ENCODE measurements at regions not wholly inside any gene's neighbourhood (a gene's known extent, or its start where the extent isn't known, plus 50 kb on each side); places are given as distances from the start of the nearest gene placed in this dataset.
"Not testable (repeated sequence)": the region's sequence is repeated elsewhere in the genome, so short reads cannot be mapped to it uniquely, and the experiment has no call there.

DNA sequence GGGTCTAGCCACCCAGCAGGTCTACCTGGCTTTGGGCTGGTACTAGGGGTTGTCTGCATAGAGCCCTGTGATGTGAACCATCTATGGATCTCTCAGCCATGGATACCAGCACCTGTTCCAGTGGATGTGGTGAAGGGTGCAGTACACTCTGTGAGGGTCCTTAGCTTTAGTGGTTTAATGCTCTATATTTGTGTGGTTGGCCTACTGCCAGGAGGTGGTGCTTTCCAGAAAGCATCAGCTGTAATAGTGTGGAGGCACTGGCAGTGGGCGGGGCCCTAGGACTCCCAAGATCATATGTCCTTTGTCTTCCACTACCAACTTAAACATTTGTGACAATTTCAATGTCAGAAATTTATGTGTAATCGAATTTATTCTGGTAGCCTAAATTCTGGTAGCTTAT, 1065.1 kb downstream of the RPIA start:
- DNase-seq, H3K27ac Mint-ChIP-seq, CTCF ChIA-PET, H3K27me3 Mint-ChIP-seq, H3K4me3 Mint-ChIP-seq, H3K36me3 Mint-ChIP-seq, H3K4me1 Mint-ChIP-seq: not testable (repeated sequence)
- peaks cover 29% of the 10 kb centered on the region for H3K9me3 Mint-ChIP-seq

DNA sequence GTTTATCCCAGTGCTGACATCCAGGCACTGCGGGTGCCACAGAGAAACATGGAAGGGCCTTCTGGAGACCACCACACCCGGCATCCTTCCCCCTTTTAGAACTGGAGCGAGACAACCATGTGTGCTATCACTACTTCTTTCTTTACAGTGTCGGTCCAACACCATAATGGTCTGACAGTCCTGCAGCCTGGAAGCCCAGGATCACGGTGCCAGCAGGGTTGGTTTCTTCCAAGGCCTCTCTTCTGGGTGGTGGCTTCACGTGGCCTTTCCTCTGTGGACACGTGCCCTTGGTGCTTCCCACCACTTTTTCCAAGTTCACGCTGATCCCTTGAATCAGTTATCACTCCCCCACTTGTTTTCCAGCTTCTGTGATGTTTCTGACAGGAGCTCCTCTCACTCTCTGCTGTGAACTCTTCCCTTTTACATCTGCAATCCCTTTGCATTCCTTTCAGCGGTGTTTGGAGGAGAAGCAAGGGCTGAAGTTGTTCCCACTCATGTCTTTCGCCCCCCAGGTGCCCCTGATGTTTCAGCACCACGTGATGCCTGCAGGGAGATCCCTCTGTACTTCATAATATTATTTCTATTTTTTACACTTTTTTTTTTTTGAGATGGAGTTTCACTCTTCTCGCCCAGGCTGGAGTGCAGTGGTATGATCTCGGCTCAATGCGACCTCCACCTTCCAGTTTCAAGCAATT, 1067.0 kb downstream of the RPIA start:
- H3K4me3 Mint-ChIP-seq, CTCF ChIA-PET, DNase-seq, H3K27ac Mint-ChIP-seq, H3K4me1 Mint-ChIP-seq, H3K36me3 Mint-ChIP-seq, H3K27me3 Mint-ChIP-seq: not testable (repeated sequence)
- peaks cover 37% of the 10 kb centered on the region for H3K9me3 Mint-ChIP-seq

DNA sequence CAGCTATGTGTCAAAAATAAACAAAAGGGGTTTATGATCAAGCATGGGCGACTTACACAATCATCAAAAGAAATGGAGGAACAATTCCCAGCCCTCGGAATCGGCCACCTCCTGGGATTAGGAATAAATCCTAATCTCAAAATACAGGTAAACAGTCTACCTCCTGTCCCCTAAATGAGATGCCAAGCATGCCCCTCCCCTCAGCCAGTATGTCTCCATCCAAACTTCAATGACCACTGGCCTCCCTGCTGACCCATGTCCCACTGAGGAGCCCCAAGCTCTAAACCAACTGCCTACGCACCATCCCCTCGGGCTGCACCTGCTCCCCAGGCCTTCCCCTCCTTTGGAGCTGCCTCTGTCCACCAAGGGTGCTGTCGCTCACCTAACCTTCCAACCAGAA, 1069.3 kb downstream of the RPIA start:
- H3K9me3 Mint-ChIP-seq = peaks cover 44% of the 10 kb centered on the region
- H3K27ac Mint-ChIP-seq, H3K4me1 Mint-ChIP-seq, H3K27me3 Mint-ChIP-seq, H3K4me3 Mint-ChIP-seq, DNase-seq, CTCF ChIA-PET, H3K36me3 Mint-ChIP-seq: not testable (repeated sequence)

DNA sequence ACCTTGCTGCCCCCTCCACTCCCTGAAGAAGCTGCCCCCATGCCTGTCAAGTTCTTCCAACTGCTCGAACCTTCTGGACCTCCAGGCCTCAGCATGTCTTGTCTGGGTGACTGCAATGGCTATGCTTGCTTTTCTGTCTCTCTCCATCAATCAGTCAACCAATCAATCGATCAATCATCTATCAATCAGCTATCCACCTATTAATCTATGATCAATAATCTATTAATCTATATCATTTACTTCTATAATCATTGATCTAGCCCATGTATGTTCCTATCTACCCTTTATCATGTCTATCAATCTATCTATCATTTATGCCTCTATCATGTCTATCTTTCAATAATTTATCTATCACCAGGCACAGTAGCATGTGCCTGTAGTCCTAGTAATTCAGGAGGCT, 1069.7 kb downstream of the RPIA start:
- H3K27me3 Mint-ChIP-seq, H3K4me1 Mint-ChIP-seq, DNase-seq, H3K36me3 Mint-ChIP-seq, H3K27ac Mint-ChIP-seq, H3K4me3 Mint-ChIP-seq, CTCF ChIA-PET: not testable (repeated sequence)
- peaks cover 45% of the 10 kb centered on the region for H3K9me3 Mint-ChIP-seq

DNA sequence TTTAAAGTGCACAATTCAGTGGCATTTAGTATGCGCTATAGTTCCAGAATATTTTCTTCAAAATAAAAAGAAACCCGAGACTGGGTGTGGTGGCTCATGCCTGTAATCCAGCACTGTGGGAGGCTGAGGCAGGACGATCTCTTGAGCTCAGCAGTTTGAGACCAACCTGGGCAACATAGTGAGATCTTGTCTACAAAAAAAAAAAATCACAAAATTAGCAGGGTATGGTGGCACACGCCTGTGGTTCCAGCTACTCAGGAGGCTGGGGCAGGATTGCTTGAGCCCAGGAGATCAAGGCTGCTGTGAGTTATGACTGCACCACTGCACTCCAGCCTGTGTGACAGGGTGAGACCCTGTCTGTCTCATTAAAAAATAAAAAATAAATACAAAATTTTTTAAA, 1070.4 kb downstream of the RPIA start:
- Mint-ChIP-seq H3K27me3 (peaks cover 15% of the 10 kb centered on the region), H3K9me3 (peaks cover 49% of the 10 kb centered on the region)
- H3K27ac Mint-ChIP-seq, H3K4me3 Mint-ChIP-seq, DNase-seq, H3K36me3 Mint-ChIP-seq, H3K4me1 Mint-ChIP-seq, CTCF ChIA-PET: not testable (repeated sequence)

DNA sequence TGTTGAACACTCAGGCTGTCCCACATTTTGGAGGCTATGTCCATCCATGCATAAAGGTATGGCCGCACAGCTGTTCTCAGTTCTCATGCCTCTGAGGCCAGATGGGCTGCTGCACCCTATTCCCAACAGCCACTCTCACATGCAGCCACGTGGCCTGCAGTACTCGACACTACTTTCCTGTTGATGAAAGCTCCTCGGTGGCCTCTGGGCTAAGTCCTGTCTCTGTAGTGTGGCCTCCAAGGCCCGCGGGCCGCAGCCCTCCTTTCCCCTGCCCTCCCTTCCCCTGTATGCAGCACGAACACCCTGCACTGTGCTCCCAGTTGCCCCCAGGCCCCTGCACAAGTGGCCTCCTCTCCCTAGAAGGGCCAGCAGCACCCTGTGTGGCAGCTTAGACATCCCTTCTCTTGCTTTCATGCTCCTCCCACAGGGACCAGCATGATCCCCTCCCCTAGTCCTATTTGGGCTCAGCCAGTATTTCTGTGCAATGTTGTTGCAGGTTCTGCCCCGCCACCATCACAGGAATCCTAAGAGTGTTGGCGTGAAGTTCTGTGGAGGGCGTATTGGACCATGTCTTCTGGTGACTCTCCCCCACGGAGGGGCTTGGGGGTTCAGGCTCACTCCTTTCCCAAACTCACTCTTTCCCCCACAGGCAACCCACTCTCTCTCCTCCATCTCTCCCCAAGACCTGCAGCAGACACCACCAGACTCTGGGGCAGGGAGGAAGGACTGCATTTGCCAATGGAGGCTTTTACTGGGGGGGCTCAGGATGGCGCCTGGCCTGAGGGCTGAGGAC, 1071.2 kb downstream of the RPIA start:
- CTCF ChIA-PET, H3K4me3 Mint-ChIP-seq, H3K4me1 Mint-ChIP-seq: not testable (repeated sequence)

DNA sequence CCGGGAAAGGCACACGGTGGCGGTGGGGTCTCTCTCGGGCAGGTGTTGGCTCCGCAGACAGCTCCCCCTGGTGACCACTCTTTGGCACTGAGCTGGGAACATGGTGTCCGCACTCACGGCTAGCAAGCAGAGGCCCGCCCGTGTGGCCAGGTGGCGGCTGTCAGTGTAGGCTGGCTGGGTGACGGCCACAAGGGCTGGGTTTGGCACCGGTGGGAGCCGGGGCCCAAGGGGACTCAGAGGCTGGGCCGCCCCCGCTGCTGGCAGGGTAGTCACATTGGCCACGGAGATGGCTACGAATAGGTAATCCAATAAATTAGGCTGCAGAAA, 1071.7 kb downstream of the RPIA start:
- CTCF ChIA-PET = no interaction called here
- H3K27me3 Mint-ChIP-seq = peaks cover 28% of the 10 kb centered on the region
- H3K27ac Mint-ChIP-seq = no peak overlapping the region
- H3K4me1 Mint-ChIP-seq = no peaks in the 10 kb centered on the region
- H3K36me3 Mint-ChIP-seq = no peaks in the 10 kb centered on the region
- no peak for DNase-seq
- no peak overlapping the region for H3K4me3 Mint-ChIP-seq
- H3K9me3 Mint-ChIP-seq = peaks cover 43% of the 10 kb centered on the region

More for the DNA sequence above, 1071.2 kb downstream of the RPIA start:
- H3K36me3 Mint-ChIP-seq, DNase-seq, H3K27ac Mint-ChIP-seq: not testable (repeated sequence)
- Mint-ChIP-seq H3K27me3 (peaks cover 23% of the 10 kb centered on the region), H3K9me3 (peaks cover 45% of the 10 kb centered on the region)

DNA sequence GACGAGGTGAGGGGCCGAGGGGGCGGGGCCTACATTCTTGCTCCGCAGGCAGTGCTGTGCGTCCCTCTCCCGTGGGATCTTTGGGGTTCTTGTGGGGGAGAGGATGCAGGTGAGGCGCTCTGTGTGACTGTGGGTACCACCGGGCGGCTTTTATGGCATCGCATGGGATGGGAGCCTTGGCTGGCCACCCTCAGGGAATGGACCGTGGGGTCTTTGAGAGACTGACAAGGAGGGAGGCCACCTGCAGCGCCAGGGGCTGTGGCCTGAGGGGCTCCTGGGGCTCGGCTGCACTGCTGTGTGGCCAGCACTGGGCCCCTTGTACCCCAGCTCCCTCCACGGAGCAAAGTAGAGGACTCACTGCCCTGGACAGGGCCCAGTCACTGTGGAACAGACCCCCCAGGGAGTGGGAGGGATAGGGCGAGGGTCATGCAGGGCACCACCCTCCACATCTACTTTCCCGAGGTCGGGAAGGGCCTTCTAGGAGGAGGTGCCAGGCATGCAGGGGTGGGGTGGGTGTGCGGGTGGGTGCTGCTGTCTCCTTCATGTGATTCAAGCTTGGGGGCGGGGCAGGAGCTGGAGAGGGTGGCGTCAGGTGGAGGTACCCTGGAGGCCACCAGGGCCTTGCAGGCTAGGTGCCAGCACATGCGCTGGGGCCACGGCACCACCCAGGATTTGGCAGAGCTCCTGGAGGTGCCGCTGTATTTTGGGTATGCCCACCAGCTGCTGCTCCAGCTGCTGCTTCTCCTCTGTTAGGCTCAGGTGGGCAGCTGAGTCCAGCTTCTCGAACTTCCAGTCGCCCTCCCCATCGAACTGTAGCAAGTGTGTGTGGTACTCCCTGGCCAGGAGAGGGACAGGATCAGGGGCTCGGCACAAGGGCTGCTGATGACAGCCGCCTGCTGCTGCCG, 1072.4 kb downstream of the RPIA start:
- Mint-ChIP-seq H3K36me3 (no peaks in the 10 kb centered on the region), H3K4me3 (no peak overlapping the region), H3K27me3 (peaks cover 31% of the 10 kb centered on the region), H3K9me3 (peaks cover 39% of the 10 kb centered on the region), H3K27ac (no peak overlapping the region), H3K4me1 (no peaks in the 10 kb centered on the region)
- CTCF ChIA-PET = no interaction called here
- DNase-seq = no peak

DNA sequence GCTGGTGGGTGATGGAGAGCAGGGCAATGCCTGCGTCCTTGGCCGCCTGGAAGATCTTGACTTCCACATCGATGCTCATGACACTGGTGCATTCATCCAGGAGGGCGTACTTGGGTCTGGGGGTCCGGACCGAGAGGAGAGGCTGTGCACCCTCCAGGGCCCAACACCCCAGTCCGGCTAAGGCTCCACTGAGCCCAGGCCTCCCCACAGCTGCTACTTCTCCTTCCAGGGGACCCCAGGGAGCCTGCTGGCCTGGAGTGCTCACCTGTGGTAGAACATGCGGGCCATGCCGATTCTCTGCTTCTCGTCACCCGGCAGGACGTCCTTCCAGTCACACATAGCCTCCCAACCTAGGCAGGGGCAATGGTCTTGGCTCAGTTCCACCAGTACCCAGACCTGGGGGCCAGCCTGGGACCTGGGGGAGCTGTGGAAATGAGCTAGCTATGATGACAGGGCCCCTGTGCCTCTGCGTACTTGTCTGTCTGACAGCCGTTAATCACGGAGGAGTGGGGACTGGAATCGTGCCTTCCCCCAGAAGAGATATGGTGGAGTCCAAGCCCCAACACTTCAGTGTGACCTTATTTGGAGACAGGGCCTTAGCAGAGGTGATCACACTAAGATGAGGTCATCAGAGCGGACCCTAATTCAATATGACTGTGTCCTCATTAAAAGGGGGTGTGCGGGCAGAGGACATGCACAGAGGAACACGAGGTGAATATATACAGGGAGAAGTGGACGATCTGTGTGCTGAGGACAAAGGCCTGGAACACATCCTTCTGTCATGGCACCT, 1073.3 kb downstream of the RPIA start:
- H3K36me3 Mint-ChIP-seq, H3K27ac Mint-ChIP-seq, DNase-seq, CTCF ChIA-PET, H3K4me3 Mint-ChIP-seq, H3K4me1 Mint-ChIP-seq: not testable (repeated sequence)
- Mint-ChIP-seq H3K9me3 (peaks cover 39% of the 10 kb centered on the region), H3K27me3 (peaks cover 31% of the 10 kb centered on the region)

DNA sequence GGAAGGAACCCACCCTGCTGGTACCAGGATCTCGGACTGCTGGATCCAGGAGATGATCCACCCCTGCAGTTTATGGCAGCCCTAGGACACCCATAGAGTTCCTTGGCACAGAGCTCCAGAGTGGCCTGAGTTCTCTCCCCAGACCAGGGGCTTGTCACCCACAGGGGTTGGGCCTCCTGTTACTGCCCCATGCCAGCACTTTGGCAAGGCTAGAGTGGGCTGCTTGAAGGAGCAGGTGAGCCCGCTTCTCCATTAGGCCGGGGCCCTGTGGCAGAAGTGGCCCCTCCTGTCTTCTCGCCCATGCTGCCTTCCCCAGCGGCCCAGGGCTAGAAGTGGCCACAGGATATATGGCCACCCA, 1073.9 kb downstream of the RPIA start:
- H3K4me3 Mint-ChIP-seq, H3K27ac Mint-ChIP-seq, CTCF ChIA-PET, H3K36me3 Mint-ChIP-seq, H3K4me1 Mint-ChIP-seq, DNase-seq: not testable (repeated sequence)
- Mint-ChIP-seq H3K27me3 (peaks cover 31% of the 10 kb centered on the region), H3K9me3 (peaks cover 35% of the 10 kb centered on the region)

DNA sequence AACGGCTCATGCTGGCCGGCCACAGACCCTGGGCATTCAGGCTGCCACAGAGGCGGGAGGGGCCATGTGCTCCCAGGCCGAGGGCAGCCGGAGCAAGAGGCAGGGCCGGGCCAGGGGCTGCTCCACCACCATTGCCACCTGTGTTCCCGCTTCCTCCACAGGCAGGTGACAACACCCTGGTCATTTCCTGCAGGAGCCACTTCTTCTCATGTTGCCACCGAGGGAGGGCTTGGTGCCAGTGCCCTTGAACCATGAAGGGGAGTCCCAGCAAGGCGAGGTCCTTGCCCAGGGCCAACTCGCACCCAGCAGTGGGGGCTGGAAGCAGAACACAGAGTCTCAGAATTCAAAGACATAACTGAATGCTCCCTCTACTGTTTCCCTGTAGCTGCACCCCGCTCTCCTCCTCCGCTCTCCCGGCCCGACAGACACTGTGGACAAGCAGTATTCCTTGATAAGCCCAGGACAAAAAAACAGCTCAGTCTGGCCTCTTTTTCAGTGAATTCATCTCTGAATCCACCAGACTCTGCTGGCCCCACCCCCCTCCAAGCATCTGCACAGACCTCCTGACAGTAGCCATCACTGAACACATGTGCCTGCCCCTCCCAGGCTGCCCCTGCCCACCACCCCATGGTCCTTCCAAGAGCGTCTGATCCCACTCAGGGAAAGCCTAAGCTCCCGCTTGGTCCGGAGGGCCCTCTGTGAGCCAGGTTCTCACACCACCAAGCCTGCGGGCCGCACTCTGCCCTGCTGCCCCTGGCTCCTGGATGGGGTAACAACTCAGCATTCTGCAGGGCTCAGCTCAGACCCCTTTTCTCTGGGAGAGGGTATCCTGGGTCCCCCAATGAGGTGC, 1074.9 kb downstream of the RPIA start:
- H3K4me3 Mint-ChIP-seq, CTCF ChIA-PET, H3K36me3 Mint-ChIP-seq, H3K4me1 Mint-ChIP-seq, DNase-seq, H3K27ac Mint-ChIP-seq: not testable (repeated sequence)
- H3K27me3 Mint-ChIP-seq = peaks cover 31% of the 10 kb centered on the region
- peaks cover 27% of the 10 kb centered on the region for H3K9me3 Mint-ChIP-seq

DNA sequence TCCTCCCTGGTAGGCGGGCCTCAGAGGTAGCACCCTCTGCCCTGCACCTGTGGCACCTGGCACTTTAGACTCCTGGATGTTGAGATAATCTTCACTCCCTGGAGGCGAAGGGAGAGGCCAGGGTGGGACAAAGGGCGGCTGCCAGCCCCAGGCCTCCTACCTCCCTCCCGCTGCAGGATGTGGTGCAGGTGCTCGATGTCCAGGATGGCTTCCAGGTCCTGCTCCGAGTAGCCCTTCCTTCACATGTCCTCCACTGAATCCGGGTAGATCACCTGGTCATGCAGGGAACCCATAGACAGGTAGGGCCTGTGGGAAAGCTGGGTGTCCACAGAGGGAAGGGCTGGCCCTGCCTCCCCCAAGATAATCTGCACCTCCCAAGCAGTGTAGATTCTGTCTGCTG, 1075.6 kb downstream of the RPIA start:
- H3K36me3 Mint-ChIP-seq, DNase-seq, H3K4me3 Mint-ChIP-seq, H3K4me1 Mint-ChIP-seq, H3K27ac Mint-ChIP-seq, CTCF ChIA-PET: not testable (repeated sequence)
- peaks cover 27% of the 10 kb centered on the region for H3K9me3 Mint-ChIP-seq
- H3K27me3 Mint-ChIP-seq = peaks cover 31% of the 10 kb centered on the region

DNA sequence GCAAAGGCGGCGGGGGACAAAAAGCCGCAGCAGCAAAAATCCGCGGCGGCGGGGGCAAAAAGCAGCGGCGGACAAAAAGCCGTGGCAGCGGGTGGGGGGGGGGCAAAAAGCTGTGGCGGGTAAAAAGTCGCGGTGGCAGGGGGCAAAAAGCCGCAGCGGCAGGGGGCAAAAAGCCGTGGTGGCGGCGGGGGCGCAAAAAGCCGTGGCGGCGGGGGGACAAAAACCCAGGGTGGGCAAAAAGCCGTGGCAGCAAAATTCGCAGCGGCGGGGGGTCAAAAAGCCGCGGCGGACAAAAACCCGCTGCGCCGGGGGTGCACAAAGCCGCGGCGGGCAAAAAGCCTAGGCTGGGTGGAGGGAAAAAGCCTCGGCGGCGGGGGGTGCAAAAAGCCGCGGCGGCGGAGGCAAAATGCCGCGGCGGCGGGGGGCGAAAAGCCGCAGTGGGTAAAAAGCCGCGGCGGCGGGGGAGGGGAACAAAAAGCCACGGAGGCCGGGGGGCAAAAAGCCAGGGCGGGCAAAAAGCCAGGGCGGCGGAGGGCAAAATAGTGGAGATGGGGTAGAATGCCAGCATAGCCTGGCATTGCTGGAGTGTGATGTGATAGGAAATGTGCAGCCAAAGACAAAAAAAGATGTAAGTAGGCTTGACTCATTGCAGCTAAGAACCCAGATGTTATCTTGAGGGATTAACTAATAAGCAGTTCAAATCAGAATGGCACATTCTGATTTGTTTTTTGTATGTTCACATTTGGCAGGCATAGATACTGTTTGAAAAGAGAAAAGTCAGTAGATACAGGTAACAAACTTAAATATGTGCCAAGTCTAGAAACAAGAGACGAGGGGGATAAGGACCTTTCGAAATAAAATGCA, 1076.3 kb downstream of the RPIA start:
- H3K27ac Mint-ChIP-seq = no peak overlapping the region
- no peaks in the 10 kb centered on the region for H3K4me1 Mint-ChIP-seq
- CTCF ChIA-PET = no interaction called here
- H3K9me3 Mint-ChIP-seq = peaks cover 25% of the 10 kb centered on the region
- H3K4me3 Mint-ChIP-seq = no peak overlapping the region
- H3K36me3 Mint-ChIP-seq = no peaks in the 10 kb centered on the region
- no peak for DNase-seq
- H3K27me3 Mint-ChIP-seq = peaks cover 31% of the 10 kb centered on the region
